GM13977 (cell line): ENCODE measurements at regions not wholly inside any gene's neighbourhood (a gene's known extent, or its start where the extent isn't known, plus 50 kb on each side); places are given as distances from the start of the nearest gene placed in this dataset.

Source experiments
- DNase-seq: peaks from one replicate; pipeline ENCODE4 v3.0.0; 2012; ENCODE audit warnings: low spot score
- CTCF ChIP-seq: IDR thresholded peaks from 2 replicates; pipeline ENCODE4 v1.5.1; 2012; ENCODE audit warnings: mild to moderate bottlenecking, control low read depth; ENCODE audit not compliant: insufficient read depth; ENCODE audit errors: extremely low read depth, missing control alignments
- in situ Hi-C: fragments of 300-500 bp; cut with MboI; formaldehyde crosslinking; loops from one replicate; pipeline ENCODE4 v1.12.0; 2022; ENCODE audit warnings: low sequenced_read_pairs, low pct_unique_long_range_greater_than_20kb, mixed read lengths, inconsistent platforms; ENCODE audit not compliant: unreplicated experiment

GRCh38 chr6:19632786-19633185, 204.4 kb upstream of the ID4 start:
- no peak for DNase-seq
- TF ChIP-seq CTCF, result no peak
- in situ Hi-C loops, result no loop called here

GRCh38 chr6:19635728-19636127, 201.4 kb upstream of the ID4 start:
- no peak for TF ChIP-seq CTCF
- in situ Hi-C loops, result no loop called here
- DNase-seq, result no peak

GRCh38 chr6:19637010-19637409, 200.2 kb upstream of the ID4 start:
- DNase-seq, result no peak
- in situ Hi-C loops, result no loop called here
- no peak for TF ChIP-seq CTCF

- in situ Hi-C loops, result no loop called here
- TF ChIP-seq CTCF, result no peak
- DNase-seq, result no peak
These were observed 198.2 kb upstream of the ID4 start for GRCh38 chr6:19638931-19639330.

- in situ Hi-C loops, result no loop called here
- TF ChIP-seq CTCF, result no peak
- DNase-seq, result no peak
These were observed 193.9 kb upstream of the ID4 start for GRCh38 chr6:19643287-19643686.

- in situ Hi-C loops, result no loop called here
- no peak for DNase-seq
These were observed 193.5 kb upstream of the ID4 start for GRCh38 chr6:19643713-19644112.

More at GRCh38 chr6:19643713-19644112, 193.5 kb upstream of the ID4 start:
- no peak for TF ChIP-seq CTCF
